ENCODE measurements at regions not wholly inside any gene's neighbourhood (a gene's known extent, or its start where the extent isn't known, plus 50 kb on each side); places are given as distances from the start of the nearest gene placed in this dataset.

DNA sequence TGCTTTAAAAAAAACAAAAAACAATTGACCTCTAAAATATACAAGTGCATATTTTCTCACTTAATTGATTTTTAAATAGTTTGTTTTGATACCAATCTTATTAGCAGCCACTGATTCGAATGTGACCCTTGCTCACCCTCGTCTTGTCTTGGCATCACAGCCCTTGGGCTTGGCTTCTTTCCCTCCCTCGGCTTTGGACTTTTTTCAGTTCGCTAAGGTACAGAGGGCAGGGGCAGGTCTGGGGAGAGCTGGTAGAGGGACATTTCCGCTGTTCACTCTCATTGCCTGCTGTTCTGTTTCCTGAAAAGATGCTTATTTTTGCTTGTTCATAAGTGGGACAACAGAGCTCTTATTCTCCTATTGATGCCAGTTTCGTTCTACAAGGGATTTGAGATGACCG is 88.5 kb upstream of the RPS6KA3 start:
- H3K4me3 ChIP-seq (ENCODE audit: control insufficient read depth, low read depth, low read length), result no peak overlapping the region
- TF ChIP-seq, protein P1, sequence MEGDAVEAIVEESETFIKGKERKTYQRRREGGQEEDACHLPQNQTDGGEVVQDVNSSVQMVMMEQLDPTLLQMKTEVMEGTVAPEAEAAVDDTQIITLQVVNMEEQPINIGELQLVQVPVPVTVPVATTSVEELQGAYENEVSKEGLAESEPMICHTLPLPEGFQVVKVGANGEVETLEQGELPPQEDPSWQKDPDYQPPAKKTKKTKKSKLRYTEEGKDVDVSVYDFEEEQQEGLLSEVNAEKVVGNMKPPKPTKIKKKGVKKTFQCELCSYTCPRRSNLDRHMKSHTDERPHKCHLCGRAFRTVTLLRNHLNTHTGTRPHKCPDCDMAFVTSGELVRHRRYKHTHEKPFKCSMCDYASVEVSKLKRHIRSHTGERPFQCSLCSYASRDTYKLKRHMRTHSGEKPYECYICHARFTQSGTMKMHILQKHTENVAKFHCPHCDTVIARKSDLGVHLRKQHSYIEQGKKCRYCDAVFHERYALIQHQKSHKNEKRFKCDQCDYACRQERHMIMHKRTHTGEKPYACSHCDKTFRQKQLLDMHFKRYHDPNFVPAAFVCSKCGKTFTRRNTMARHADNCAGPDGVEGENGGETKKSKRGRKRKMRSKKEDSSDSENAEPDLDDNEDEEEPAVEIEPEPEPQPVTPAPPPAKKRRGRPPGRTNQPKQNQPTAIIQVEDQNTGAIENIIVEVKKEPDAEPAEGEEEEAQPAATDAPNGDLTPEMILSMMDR (conservative IDR thresholded peaks at IDR 0.05; ENCODE audit: control insufficient read depth, insufficient read depth, low read depth, low read length), result no peak
- no peak for DNase-seq (ENCODE audit: low read depth)

DNA sequence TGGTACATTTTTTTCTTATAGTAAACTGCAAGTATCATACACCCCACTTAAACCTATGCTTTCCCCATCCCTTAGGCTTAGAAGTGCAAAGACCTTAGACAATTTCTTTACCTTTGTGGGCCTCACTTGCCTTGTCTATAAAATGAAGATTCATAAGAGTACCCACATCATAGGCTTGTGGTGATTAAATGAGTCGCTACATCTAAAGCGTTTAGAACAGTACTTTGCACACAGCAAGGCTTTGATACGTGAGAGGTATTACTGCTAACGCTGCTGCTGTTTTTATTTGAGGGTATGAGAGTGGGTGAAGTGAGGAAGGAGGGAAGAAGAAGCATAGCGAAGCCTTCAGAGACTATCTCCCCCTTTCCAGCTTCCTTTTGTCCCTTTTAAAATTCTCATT is 87.8 kb upstream of the RPS6KA3 start:
- H3K4me3 ChIP-seq (ENCODE audit: control insufficient read depth, low read depth, low read length), result no peak overlapping the region
- TF ChIP-seq, protein P1 (conservative IDR thresholded peaks at IDR 0.05; ENCODE audit: control insufficient read depth, insufficient read depth, low read depth, low read length), result no peak
- DNase-seq (ENCODE audit: low read depth), result no peak

DNA sequence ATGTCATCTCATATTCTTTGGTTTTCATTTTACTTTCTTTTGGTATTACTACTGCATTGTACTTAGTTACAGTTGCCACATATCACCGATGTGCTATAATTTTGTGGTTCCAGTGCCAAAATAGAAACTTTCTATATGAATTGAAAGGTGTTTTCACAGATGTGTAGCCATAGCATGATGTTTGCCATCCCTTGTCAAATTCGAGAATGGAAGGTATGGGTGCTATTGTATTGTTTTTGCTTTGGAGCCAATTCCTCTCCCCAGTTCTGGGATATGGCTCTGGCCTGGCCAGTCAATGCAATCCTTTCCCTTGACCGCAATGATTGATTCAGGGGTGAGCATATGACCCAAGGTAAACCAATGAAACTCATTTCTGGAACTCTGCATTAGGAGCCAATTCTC is 86.2 kb upstream of the RPS6KA3 start:
- DNase-seq (ENCODE audit: low read depth), result no peak
- TF ChIP-seq, protein P1 (conservative IDR thresholded peaks at IDR 0.05; ENCODE audit: control insufficient read depth, insufficient read depth, low read depth, low read length), result no peak
- no peak overlapping the region for H3K4me3 ChIP-seq (ENCODE audit: control insufficient read depth, low read depth, low read length)

DNA sequence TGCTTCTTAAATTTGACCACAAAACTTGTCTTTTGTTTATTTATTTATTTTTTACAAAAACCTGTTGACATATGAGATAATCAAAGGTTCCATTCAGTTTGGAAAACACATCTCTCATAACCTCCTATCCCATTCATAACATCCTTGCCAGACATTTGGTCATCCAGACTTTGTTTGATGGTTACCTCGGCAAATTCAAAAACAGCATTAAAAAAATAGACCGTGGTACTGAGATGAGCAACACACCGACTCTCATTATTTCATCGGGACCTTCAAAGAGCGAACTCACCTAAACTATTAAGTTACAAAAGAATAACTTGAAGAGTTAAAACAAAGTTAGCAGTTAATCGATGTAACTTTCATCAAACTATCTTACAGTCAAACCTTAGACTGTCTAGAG is 85.8 kb upstream of the RPS6KA3 start:
- TF ChIP-seq, protein P1 (conservative IDR thresholded peaks at IDR 0.05; ENCODE audit: control insufficient read depth, insufficient read depth, low read depth, low read length), result no peak
- H3K4me3 ChIP-seq (ENCODE audit: control insufficient read depth, low read depth, low read length), result no peak overlapping the region
- no peak for DNase-seq (ENCODE audit: low read depth)

DNA sequence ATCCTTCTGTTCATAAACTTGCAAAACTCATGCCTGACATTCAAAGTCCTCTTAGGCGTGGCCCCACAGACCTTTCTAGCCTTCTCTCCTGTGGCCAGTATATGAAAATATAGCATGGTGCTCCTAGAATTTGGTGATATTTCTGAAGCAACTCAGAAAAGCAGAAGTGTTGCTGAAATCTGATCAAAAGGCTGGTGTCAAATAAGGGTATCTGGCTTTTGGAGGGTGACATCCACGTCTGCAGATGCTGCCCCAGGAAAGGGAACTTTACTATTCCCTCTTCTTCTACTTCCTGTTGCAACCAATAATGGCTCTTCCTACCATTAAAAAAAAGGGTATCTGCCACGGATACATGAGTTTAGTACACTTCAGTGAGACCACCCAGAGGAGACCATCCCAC is 83.9 kb upstream of the RPS6KA3 start:
- DNase-seq (ENCODE audit: low read depth), result no peak
- TF ChIP-seq, protein P1 (conservative IDR thresholded peaks at IDR 0.05; ENCODE audit: control insufficient read depth, insufficient read depth, low read depth, low read length), result no peak
- no peak overlapping the region for H3K4me3 ChIP-seq (ENCODE audit: control insufficient read depth, low read depth, low read length)

DNA sequence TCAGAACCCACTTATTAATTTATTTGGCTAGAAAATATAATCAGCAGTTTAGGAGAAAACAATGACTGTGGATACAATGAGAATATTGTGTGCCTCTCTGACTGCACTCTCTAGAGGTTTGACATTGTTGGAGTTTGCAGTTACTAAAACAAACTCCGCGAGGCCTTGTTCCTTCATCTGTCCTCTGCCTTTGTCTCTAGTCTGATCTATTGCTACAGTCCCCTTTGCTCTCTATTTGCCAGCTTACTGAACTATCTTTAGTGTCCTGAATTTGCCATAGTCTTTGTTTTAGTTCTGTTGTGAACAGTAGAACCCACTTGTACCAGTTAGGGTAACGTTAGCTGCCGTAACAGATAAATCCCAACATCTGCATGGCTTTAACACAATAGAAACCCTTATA is 81.4 kb upstream of the RPS6KA3 start:
- TF ChIP-seq, protein P1 (conservative IDR thresholded peaks at IDR 0.05; ENCODE audit: control insufficient read depth, insufficient read depth, low read depth, low read length), result no peak
- DNase-seq (ENCODE audit: low read depth), result no peak
- no peak overlapping the region for H3K4me3 ChIP-seq (ENCODE audit: control insufficient read depth, low read depth, low read length)

DNA sequence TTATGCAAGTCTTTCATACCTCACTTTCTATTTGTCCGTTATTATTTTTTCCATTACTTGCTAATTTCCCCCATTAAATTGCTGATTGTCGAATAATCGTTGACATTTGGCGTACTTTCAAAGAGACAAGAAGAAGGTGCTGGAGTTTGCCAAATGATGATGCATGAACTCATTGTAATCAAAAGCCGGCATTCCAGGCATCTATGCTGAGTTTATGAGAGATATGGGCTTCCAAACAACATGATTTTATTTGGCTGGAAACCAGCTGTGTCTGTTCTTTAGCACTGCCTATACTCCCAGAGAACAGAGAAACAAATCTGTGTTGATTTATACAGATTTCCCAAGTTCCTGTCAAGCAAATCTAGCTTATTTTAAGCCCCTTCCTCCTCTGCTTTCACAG is 80.8 kb upstream of the RPS6KA3 start:
- TF ChIP-seq, protein P1 (conservative IDR thresholded peaks at IDR 0.05; ENCODE audit: control insufficient read depth, insufficient read depth, low read depth, low read length), result no peak
- DNase-seq (ENCODE audit: low read depth), result peak; percentile 27
- H3K4me3 ChIP-seq (ENCODE audit: control insufficient read depth, low read depth, low read length), result no peak overlapping the region

All from fibroblast of mammary gland (primary cell).